ENCODE measurements at regions not wholly inside any gene's neighbourhood (a gene's known extent, or its start where the extent isn't known, plus 50 kb on each side); places are given as distances from the start of the nearest gene placed in this dataset.

- H3K27me3 Mint-ChIP-seq, result no peaks in the 10 kb centered on the region
- H3K4me3 Mint-ChIP-seq, result no peak overlapping the region
- H3K36me3 Mint-ChIP-seq (ENCODE audit: low read depth), result no peaks in the 10 kb centered on the region
- H3K9me3 Mint-ChIP-seq, result no peaks in the 10 kb centered on the region
- intact Hi-C loops (cut with micrococcal nuclease), result no loop called here
- no peak overlapping the region for H3K27ac Mint-ChIP-seq
- H3K4me1 Mint-ChIP-seq (ENCODE audit: low read depth), result no peaks in the 10 kb centered on the region
Observed at GRCh38 chr5:20446121-20446520, 458.1 kb upstream of the CDH18 start.

GRCh38 chr5:20445326-20445860 lies 457.4 kb upstream of the CDH18 start:
- Mint-ChIP-seq H3K36me3 (ENCODE audit: low read depth) (no peaks in the 10 kb centered on the region), H3K4me3 (no peak overlapping the region), H3K4me1 (ENCODE audit: low read depth) (no peaks in the 10 kb centered on the region), H3K27ac (no peak overlapping the region), H3K27me3 (no peaks in the 10 kb centered on the region), H3K9me3 (no peaks in the 10 kb centered on the region)
- intact Hi-C loops (cut with micrococcal nuclease), result no loop called here

- intact Hi-C loops (cut with micrococcal nuclease), result no loop called here
- Mint-ChIP-seq H3K27ac (no peak overlapping the region), H3K36me3 (ENCODE audit: low read depth) (no peaks in the 10 kb centered on the region), H3K4me3 (no peak overlapping the region), H3K4me1 (ENCODE audit: low read depth) (no peaks in the 10 kb centered on the region), H3K9me3 (no peaks in the 10 kb centered on the region), H3K27me3 (no peaks in the 10 kb centered on the region)
Observed at GRCh38 chr5:20434786-20435185, 446.8 kb upstream of the CDH18 start.

GRCh38 chr5:20420991-20421595 lies 433.1 kb upstream of the CDH18 start:
- H3K36me3 Mint-ChIP-seq (ENCODE audit: low read depth), result no peaks in the 10 kb centered on the region
- intact Hi-C loops (cut with micrococcal nuclease), result no loop called here
- H3K27ac Mint-ChIP-seq, result no peak overlapping the region
- H3K4me1 Mint-ChIP-seq (ENCODE audit: low read depth), result no peaks in the 10 kb centered on the region
- no peak overlapping the region for H3K4me3 Mint-ChIP-seq
- peaks cover 9% of the 10 kb centered on the region for H3K9me3 Mint-ChIP-seq
- H3K27me3 Mint-ChIP-seq, result no peaks in the 10 kb centered on the region

Measured in dendritic cell treated with granulocyte-macrophage colony-stimulating factor and Interleukin-4, amounts not matched to agents 40 ng/mL and 50 ng/mL, for 4 days (primary cell).